ENCODE measurements at regions not wholly inside any gene's neighbourhood (a gene's known extent, or its start where the extent isn't known, plus 50 kb on each side); places are given as distances from the start of the nearest gene placed in this dataset.

GRCh38 chr10:33496096-33496495 lies 161.6 kb upstream of the NRP1 start:
- no peak for TF ChIP-seq EZH2 (IDR thresholded peaks at IDR 0.05; ENCODE audit: low read length, missing control alignments)
- TF ChIP-seq, protein P1, sequence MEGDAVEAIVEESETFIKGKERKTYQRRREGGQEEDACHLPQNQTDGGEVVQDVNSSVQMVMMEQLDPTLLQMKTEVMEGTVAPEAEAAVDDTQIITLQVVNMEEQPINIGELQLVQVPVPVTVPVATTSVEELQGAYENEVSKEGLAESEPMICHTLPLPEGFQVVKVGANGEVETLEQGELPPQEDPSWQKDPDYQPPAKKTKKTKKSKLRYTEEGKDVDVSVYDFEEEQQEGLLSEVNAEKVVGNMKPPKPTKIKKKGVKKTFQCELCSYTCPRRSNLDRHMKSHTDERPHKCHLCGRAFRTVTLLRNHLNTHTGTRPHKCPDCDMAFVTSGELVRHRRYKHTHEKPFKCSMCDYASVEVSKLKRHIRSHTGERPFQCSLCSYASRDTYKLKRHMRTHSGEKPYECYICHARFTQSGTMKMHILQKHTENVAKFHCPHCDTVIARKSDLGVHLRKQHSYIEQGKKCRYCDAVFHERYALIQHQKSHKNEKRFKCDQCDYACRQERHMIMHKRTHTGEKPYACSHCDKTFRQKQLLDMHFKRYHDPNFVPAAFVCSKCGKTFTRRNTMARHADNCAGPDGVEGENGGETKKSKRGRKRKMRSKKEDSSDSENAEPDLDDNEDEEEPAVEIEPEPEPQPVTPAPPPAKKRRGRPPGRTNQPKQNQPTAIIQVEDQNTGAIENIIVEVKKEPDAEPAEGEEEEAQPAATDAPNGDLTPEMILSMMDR (conservative IDR thresholded peaks at IDR 0.05 in 1 of 2, IDR thresholded peaks at IDR 0.05 in 1 of 2; ENCODE audit: low read depth in 1 of 2, low read length in 2 of 2): no peak
